Small intestine (tissue), 7 donors: ENCODE measurements at regions not wholly inside any gene's neighbourhood (a gene's known extent, or its start where the extent isn't known, plus 50 kb on each side); places are given as distances from the start of the nearest gene placed in this dataset.

Experiments
- DNase-seq, 2 donors: peaks; one replicate each; pipeline versions ENCODE4 v3.0.0 to v3.0.0-alpha.2; 2013
- FAIRE-seq: peaks from 2 replicates; lab custom pipeline; 2012; peaks lifted over from hg19 to GRCh38; lab: Jason Lieb, UNC
- H3K27ac ChIP-seq, 3 donors: one replicate each; pipeline ENCODE4 v1.5.1; 2013; ENCODE audit warnings: low read length in 2 of 3, mild to moderate bottlenecking in 2 of 3, control low read depth in 1 of 3, inconsistent platforms in 1 of 3, low read depth in 1 of 3, moderate library complexity in 1 of 3
- H3K27me3 ChIP-seq, 3 donors: one replicate each; pipeline ENCODE4 v1.6.1; 2013; ENCODE audit warnings: low read length in 3 of 3, inconsistent platforms in 1 of 3; ENCODE audit not compliant: control insufficient read depth in 3 of 3, insufficient read depth in 3 of 3
- H3K36me3 ChIP-seq, 3 donors: one replicate each; pipeline ENCODE4 v1.6.1; 2013; ENCODE audit warnings: low read length in 3 of 3, inconsistent platforms in 1 of 3, low read depth in 1 of 3, mild to moderate bottlenecking in 1 of 3, moderate library complexity in 1 of 3; ENCODE audit not compliant: control insufficient read depth in 3 of 3, insufficient read depth in 2 of 3
- H3K4me1 ChIP-seq, 3 donors: one replicate each; pipeline ENCODE4 v1.6.1; 2013; ENCODE audit warnings: low read length in 2 of 3, inconsistent platforms in 1 of 3, low read depth in 1 of 3, mild to moderate bottlenecking in 1 of 3, moderate library complexity in 1 of 3; ENCODE audit not compliant: control insufficient read depth in 3 of 3, insufficient read depth in 2 of 3
- H3K4me3 ChIP-seq, 3 donors: one replicate each; pipeline ENCODE4 v1.5.1; 2013; ENCODE audit warnings: low read length in 3 of 3, control low read depth in 1 of 3, inconsistent platforms in 1 of 3, low read depth in 1 of 3, mild to moderate bottlenecking in 1 of 3, moderate library complexity in 1 of 3
- H3K9me3 ChIP-seq, 2 donors: one replicate each; pipeline ENCODE4 v1.6.1; 2013; ENCODE audit warnings: low read depth in 1 of 2, low read length in 1 of 2; ENCODE audit not compliant: control insufficient read depth in 2 of 2, insufficient read depth in 1 of 2
- WGBS, 3 donors: extraction: QIAGEN DNeasy Blood & Tissue Kit; methylation state at CpG; one replicate each; pipeline ENCODE4 v1.1.7; 2013; 5-methylcytosine and 5-hydroxymethylcytosine counted together
- donor health status: healthy with polysubstance abuse.
- donor health status: control.
- donor health status: control.
- donor health status: Bipolar disorder and iron deficiency.
- donor health status: healthy.

DNA sequence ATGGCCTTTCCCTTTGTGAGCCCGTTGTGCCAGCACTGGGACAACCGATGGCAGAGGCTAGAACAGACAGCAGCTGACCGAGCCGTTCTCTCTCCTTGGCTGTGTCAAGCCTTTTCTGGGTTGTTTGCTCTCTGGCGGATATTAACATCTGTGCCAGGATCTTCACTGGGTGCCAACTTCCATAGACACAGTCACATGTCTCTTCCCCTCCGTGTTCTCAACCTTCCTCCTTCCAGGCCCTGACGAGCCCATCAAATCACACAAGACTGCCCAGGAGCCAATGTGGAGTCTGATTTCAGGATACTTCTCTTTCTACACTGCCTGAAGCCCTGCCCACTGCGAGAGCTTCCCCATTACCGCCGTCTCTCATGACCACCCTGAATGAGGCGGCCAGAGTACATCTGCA, 111.0 kb upstream of the RALGAPA2 start:
- Histone ChIP-seq H3K36me3 (no peaks in the 10 kb centered on the region), H3K4me3 (no peak overlapping the region), H3K27ac (no peak overlapping the region), H3K27me3 (peaks cover 0 to 15% (median 2%) of the 10 kb centered on the region in 3 donors), H3K4me1 (no peaks in the 10 kb centered on the region), H3K9me3 (no peaks in the 10 kb centered on the region)
- no peak for DNase-seq
- FAIRE-seq, result no peak
- 83 to 87% (median 87%) methylated on average over 11 of the region's 11 CpGs for WGBS, 3 donors

DNA sequence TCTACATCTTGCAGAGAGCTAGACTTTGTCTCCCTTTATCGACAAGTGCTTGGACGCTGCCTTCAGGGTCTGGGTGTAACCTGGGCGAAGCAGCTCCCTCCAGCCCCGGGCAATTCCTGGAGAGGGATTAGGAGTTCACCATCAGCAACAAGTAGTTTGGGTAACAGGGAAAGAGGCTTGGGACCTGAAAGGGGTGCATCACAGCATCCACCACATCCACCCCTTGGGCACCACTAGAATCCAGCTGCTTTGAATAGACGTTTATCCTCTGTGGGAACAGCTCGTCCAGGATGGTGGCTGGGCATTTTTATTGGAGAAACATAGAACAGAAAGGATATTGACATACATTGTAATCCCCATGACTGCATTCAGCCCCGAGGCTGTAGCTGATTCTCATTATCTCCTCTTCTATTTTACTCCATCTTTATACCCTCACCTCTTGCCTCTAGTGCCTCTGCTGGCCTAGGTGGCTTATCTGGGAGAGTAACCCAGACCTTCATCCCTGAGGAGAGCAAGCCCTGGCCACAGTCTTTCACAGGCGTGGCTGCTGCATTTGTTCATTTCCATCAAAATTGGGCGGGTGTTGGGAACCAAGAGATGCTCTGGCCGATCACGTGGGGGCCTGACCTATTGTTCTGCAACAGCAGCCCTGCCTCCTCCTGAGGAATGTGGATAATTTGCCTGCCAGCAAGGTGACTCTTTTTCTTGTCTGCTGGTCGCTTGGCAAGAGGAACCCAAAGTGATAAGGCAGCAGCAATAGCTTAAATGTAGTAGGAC, 109.2 kb upstream of the RALGAPA2 start:
- FAIRE-seq, result no peak
- 64 to 76% (median 67%) methylated on average over 12 of the region's 12 CpGs for WGBS, 3 donors
- no peaks in the 10 kb centered on the region for H3K9me3 ChIP-seq

DNA sequence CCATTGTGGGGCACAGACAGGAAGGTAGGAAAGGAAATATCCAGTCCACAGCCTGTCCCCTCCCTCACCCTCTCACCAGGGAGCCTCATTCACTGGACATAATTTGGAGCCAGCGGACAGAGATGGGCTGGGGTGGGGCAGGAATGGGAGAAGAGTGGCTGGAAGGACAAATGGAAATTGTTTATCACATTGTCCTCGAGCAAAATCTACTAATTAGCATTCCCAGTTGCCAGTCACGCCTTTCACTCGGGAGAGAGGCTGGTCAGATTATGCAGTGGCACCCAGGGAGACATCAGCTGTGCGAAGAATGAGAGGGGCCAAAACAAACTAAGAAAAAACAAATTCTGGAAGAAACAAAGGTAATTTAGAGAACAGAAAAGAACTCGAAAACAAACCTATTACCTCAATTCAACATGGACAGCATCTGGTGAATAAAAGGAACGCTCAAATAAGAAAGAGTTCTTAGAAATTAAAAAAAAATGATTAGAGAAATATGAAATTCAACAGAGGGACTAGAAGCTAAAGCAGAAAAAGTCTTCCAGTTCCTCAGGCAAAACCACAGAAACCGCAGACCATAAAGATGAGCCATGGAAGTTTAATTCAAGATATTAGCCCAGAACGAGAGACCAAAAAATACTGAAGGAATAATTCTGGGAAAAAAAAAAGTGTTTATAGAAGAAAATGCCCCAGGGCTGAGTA, 108.5 kb upstream of the RALGAPA2 start:
- FAIRE-seq (no peak), DNase-seq (no peak)
- 60 to 67% (median 66%) methylated on average over 9 of the region's 9 CpGs for WGBS, 3 donors
- H3K9me3 ChIP-seq, result no peaks in the 10 kb centered on the region
- H3K27ac ChIP-seq, result no peak overlapping the region
- no peak overlapping the region for H3K4me3 ChIP-seq
- H3K4me1 ChIP-seq, result no peaks in the 10 kb centered on the region
- H3K27me3 ChIP-seq, result peaks cover 0 to 12% (median 2%) of the 10 kb centered on the region in 3 donors
- no peaks in the 10 kb centered on the region for H3K36me3 ChIP-seq

More for the DNA sequence above, 109.2 kb upstream of the RALGAPA2 start:
- Histone ChIP-seq H3K27me3 (peaks cover 0 to 12% (median 2%) of the 10 kb centered on the region in 3 donors), H3K36me3 (no peaks in the 10 kb centered on the region), H3K27ac (no peak overlapping the region), H3K4me1 (no peaks in the 10 kb centered on the region), H3K4me3 (no peak overlapping the region)
- DNase-seq, result no peak

DNA sequence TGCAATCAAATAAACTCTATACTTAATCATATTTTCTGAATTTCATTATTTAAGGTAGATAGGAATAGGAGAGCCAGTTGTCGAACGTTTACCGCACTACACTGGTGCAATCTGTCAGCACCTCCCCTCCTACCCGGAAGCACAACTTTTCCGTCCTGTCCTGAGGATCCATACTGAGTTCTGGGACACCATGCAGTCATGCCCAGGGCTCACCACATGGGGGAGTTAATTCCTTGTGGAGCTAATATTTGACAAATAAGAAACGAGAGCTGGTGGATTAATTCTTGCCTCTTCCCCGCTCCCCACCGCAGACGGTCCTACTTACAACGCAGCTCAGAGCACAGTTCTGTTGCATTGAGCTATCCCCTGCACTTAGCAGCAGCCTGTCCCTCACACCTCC, 107.7 kb upstream of the RALGAPA2 start:
- no peaks in the 10 kb centered on the region for H3K4me1 ChIP-seq
- no peak for FAIRE-seq
- DNase-seq, result peak in 1 of 2 donors; percentile 33
- no peaks in the 10 kb centered on the region for H3K9me3 ChIP-seq
- WGBS, 3 donors, result 71 to 74% (median 71%) methylated on average over 10 of the region's 10 CpGs
- no peak overlapping the region for H3K27ac ChIP-seq
- H3K36me3 ChIP-seq, result no peaks in the 10 kb centered on the region
- no peak overlapping the region for H3K4me3 ChIP-seq
- H3K27me3 ChIP-seq, result peaks cover 0 to 12% (median 2%) of the 10 kb centered on the region in 3 donors

DNA sequence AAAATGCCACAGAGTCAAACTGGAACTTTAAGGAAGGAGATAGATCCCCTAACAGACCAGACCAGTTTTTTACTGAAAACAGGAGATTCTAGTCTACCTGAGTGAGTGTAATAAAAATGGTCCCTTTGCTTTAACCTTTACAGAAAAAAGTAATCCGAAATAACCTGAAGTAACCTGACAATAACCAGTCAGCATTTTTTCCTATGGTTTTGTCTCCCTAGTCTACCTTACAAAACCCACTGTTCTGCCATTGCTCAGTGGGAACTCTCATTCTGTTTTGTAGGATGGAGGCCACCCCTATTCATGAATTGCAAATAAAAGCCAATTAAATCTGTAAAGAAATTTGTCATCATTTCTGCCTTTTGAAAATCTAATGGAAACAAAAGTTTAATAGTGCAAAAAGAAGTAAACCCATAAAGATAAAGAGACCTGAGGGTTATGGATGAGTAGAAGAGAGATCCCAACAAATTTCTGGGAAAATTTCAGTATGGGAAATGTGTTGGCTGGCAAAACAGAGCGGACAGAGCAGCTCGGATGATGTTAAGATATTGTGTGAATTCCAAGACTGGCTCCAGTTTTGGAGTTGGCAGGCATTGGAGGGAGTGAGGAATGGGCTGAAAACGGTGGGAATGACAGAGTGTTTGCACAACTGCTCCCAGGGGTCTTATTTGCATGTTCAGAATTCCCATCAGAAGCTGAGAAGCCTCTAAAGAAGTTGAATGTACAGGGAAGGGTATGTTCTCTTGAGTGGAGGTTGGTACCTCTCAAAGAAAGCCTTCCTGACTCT, 104.7 kb upstream of the RALGAPA2 start:
- Histone ChIP-seq H3K9me3 (no peaks in the 10 kb centered on the region), H3K36me3 (no peaks in the 10 kb centered on the region), H3K27ac (no peak overlapping the region), H3K27me3 (peaks cover 0 to 12% (median 0%) of the 10 kb centered on the region in 3 donors), H3K4me3 (no peak overlapping the region), H3K4me1 (no peaks in the 10 kb centered on the region)
- DNase-seq, result no peak
- 63 to 68% (median 67%) methylated on average over 4 of the region's 4 CpGs for WGBS, 3 donors
- FAIRE-seq, result no peak

DNA sequence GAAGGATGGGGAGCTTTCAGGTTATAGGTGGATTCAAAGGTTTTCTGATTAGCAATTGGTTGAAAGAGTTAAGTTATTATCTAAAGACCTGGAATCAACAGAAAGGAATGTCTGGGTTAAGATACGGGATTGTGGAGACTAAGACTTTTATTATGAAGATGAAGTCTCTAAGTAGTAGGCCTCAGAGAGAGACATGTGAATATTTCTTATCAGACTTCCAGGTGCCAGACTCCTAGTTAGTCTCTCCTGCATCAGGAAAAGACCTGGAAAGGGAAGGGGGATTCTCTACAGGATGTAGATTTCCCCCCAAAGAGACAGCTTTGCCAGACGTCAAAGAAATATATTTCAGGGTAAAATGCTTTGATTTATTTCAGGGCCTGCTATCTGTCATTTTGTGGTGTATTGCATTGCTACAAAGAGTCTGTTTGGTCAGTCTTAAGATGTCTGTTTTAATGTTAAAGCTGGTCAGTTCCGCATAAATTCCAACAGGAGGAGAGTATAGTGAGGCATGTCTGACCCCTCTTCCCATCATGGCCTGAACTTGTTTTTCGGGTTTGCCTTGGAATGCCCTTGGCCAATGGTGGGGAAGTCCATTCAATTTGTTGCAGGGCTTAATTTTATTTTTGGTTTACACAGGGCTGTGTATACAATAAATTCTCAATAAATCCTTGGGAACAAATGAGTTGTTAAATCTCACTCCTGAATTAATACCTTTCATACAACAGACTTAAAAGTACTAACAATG, 103.4 kb upstream of the RALGAPA2 start:
- no peaks in the 10 kb centered on the region for H3K36me3 ChIP-seq
- no peak overlapping the region for H3K27ac ChIP-seq
- H3K9me3 ChIP-seq, result no peaks in the 10 kb centered on the region
- H3K27me3 ChIP-seq, result peaks cover 0 to 7% (median 0%) of the 10 kb centered on the region in 3 donors
- no peak for DNase-seq
- whole genome bisulfite sequencing, 3 donors, result 77 to 86% (median 82%) methylated on average over 4 of the region's 4 CpGs
- no peak for FAIRE-seq
- no peak overlapping the region for H3K4me3 ChIP-seq
- no peaks in the 10 kb centered on the region for H3K4me1 ChIP-seq

DNA sequence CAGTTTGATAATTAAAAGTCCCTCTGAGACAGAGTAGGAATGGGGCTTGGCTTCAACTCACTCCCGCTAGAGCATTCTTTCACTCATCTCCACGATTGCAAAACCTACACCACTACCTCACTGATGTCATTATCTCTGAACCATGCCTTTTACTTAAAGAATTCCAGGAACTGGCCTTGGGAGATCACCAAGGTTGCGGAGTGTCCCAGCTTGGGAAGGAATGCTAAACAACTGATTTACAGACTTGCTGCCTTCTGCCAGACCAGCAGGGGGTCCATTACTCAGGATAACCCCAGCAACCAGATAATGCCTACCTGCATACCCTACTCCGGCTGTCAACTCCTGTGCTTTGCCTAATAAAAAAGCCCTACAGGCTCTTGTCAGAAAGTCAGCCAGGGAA, 102.2 kb upstream of the RALGAPA2 start:
- H3K4me1 ChIP-seq, result no peaks in the 10 kb centered on the region
- no peak overlapping the region for H3K4me3 ChIP-seq
- no peaks in the 10 kb centered on the region for H3K36me3 ChIP-seq
- H3K27me3 ChIP-seq, result no peaks in the 10 kb centered on the region
- no peak for DNase-seq
- no peak overlapping the region for H3K27ac ChIP-seq
- H3K9me3 ChIP-seq, result no peaks in the 10 kb centered on the region
- WGBS, 3 donors, result 84 to 87% (median 87%) methylated on average over 4 of the region's 4 CpGs
- no peak for FAIRE-seq

DNA sequence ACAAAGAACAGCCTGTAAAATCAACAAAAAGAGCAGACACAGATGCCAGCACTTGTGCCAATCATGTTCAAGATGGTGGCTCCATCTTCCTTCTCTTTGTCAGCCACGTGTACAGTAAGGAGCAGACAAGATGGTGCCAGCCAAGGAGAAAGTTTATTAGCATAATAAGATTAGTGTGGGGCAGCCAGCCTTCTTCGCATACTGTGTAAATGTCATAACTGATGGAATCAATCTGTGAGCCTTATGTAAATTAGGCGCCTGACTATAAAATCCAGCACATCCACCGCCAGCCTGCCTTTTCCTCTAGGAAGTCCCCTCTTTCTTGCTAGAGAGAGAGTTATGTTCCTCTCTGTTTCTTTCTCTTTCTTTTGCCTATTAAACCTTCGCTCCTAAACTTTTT, 99.7 kb upstream of the RALGAPA2 start:
- no peaks in the 10 kb centered on the region for H3K4me1 ChIP-seq
- no peak overlapping the region for H3K4me3 ChIP-seq
- FAIRE-seq, result no peak
- no peaks in the 10 kb centered on the region for H3K36me3 ChIP-seq
- WGBS, 3 donors, result 74 to 79% (median 76%) methylated on average over 5 of the region's 5 CpGs
- DNase-seq, result no peak
- no peaks in the 10 kb centered on the region for H3K9me3 ChIP-seq
- H3K27ac ChIP-seq, result no peak overlapping the region
- H3K27me3 ChIP-seq, result no peaks in the 10 kb centered on the region
